NB4 (cell line): ENCODE measurements at regions not wholly inside any gene's neighbourhood (a gene's known extent, or its start where the extent isn't known, plus 50 kb on each side); places are given as distances from the start of the nearest gene placed in this dataset.

Experiments used
- DNase-seq: peaks from one replicate; pipeline ENCODE4 v3.0.0; 2010; ENCODE audit warnings: low read depth
- H3K4me3 ChIP-seq: one replicate; pipeline ENCODE4 v1.5.1; 2011; ENCODE audit warnings: mild to moderate bottlenecking, low read depth, low read length, moderate library complexity
- MYC ChIP-seq: IDR thresholded peaks from 2 replicates; pipeline ENCODE4 v1.6.1; 2011; ENCODE audit warnings: low read depth, low read length
- POLR2A ChIP-seq: IDR thresholded peaks from 2 replicates; pipeline ENCODE4 v1.6.1; 2011; ENCODE audit warnings: mild to moderate bottlenecking; ENCODE audit not compliant: insufficient read length; ENCODE audit errors: extremely low read depth
- TF ChIP-seq, protein P1 (sequence below): IDR thresholded peaks from one replicate; pipeline ENCODE4 v1.5.1; 2012; ENCODE audit warnings: low read depth, low read length
- TF ChIP-seq, protein P2 (sequence below): IDR thresholded peaks from 2 replicates; pipeline ENCODE4 v1.6.1; 2011; ENCODE audit warnings: low read depth, low read length

DNA sequence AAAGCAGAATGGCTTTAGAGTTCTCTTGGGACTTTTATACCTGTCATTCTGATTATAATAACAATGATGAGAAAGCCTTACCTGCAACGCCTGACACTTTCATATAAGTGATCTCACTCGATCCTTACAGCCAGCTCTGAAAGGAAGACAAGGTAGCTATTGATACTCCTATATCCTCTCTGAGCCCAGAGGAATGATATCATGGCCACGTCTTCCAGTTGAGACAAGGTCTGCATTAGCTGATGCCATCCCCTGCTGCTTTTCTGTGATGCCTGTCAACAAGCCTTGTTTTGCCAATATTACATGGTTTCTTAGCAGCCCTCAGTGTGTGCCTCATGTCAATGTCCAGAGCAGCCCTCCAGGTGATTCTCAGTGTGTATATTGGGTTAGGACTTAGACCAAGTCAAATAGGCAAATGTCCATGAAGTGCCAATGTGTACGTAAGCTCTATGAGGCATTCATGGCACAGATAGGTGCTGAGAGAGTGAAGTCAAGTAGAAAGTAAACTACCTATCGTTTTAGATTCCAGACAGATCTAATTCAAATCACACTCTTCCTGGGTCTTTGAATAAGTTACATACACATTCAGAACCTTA is 405.9 kb downstream of the ADRA2A start:
- TF ChIP-seq MYC: no peak
- no peak for TF ChIP-seq POLR2A
- TF ChIP-seq, protein P1, sequence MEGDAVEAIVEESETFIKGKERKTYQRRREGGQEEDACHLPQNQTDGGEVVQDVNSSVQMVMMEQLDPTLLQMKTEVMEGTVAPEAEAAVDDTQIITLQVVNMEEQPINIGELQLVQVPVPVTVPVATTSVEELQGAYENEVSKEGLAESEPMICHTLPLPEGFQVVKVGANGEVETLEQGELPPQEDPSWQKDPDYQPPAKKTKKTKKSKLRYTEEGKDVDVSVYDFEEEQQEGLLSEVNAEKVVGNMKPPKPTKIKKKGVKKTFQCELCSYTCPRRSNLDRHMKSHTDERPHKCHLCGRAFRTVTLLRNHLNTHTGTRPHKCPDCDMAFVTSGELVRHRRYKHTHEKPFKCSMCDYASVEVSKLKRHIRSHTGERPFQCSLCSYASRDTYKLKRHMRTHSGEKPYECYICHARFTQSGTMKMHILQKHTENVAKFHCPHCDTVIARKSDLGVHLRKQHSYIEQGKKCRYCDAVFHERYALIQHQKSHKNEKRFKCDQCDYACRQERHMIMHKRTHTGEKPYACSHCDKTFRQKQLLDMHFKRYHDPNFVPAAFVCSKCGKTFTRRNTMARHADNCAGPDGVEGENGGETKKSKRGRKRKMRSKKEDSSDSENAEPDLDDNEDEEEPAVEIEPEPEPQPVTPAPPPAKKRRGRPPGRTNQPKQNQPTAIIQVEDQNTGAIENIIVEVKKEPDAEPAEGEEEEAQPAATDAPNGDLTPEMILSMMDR: no peak
- TF ChIP-seq, protein P2, sequence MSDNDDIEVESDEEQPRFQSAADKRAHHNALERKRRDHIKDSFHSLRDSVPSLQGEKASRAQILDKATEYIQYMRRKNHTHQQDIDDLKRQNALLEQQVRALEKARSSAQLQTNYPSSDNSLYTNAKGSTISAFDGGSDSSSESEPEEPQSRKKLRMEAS: no peak
- no peak overlapping the region for H3K4me3 ChIP-seq
- no peak for DNase-seq

DNA sequence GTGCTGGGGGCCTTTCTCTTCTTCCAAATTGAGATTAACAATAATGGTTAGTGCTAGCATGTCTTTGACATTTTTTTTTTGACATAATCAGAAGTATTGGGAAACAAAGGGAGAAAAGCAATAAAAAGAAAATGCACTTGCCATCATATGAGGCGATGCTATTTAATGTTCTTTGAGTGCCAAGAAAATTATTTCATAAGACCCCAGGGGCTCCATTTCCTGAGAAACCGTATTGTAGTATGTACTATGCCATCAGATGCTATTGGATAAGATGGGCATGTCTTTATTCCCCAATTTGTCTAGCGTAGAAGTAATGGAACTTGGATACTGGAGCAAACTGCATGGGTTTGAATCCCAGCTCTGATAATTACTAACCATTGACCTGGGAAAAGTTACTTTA is 408.9 kb downstream of the ADRA2A start:
- no peak overlapping the region for H3K4me3 ChIP-seq
- TF ChIP-seq, protein P2: no peak
- TF ChIP-seq MYC (no peak), POLR2A (no peak)
- TF ChIP-seq, protein P1: no peak
- no peak for DNase-seq

DNA sequence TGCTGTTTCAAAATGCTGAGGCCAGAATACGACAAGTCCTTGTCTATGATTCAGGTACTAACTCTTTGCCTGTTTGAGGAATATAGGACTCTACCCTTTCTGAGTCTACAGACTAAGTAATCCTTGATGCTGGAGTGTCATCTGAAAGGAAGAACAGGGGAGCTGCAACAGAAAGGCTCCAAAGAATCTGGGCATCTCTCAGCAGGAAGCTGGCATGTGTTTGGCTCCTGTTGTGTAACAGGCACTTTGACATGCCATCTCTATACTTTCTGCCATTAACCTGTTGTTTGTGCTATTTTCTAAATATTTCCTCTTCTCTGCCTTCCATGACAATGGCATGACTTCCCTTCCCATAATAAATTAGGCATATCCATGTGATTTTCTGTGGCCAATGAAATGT is 409.5 kb downstream of the ADRA2A start:
- no peak for TF ChIP-seq MYC
- TF ChIP-seq, protein P2: no peak
- TF ChIP-seq, protein P1: no peak
- TF ChIP-seq POLR2A: no peak
- no peak overlapping the region for H3K4me3 ChIP-seq
- DNase-seq: no peak

DNA sequence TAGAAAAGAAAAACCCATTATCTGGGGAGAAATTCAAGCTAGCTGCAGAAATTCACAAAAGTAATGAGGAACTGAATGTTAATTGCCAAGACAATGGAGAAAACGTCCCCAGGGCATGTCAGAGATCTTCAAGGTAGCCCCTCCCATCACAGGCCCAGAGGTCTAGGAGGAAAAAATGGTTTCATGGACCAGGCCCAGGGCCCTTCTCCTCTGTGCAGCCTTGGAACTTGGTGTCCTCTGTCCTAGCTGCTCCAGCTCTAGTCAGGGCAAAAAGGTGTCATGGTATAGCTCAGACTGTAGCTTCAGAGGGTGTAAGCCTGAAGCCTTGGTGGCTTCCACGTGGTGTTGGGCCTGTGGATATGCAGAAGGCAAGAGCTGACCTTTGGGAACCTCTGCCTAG is 411.8 kb downstream of the ADRA2A start:
- no peak for DNase-seq
- TF ChIP-seq POLR2A (no peak), MYC (no peak)
- TF ChIP-seq, protein P1: no peak
- TF ChIP-seq, protein P2: no peak
- no peak overlapping the region for H3K4me3 ChIP-seq

DNA sequence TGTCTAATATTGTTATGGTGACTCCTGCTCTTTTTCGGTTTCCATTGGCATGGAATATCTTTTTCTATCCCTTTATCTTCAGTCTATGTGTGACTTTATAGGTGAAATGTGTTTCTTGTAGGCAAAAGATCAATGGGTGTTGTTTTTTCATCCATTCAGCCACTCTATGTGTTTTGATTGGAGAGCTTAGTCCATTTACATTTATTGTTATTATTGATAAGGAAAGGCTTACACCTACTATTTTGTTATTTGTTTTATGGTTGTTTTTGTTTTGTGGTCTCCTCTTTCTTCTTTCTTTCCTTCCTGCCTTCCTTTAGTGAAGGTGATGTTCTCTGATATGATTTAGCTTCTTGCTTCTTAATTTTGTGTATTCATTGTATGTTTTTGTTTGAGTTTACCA is 414.3 kb downstream of the ADRA2A start:
- TF ChIP-seq MYC (no peak), POLR2A (no peak)
- TF ChIP-seq, protein P1: no peak
- TF ChIP-seq, protein P2: no peak
- H3K4me3 ChIP-seq: no peak overlapping the region
- DNase-seq: no peak
